ENCODE measurements at regions not wholly inside any gene's neighbourhood (a gene's known extent, or its start where the extent isn't known, plus 50 kb on each side); places are given as distances from the start of the nearest gene placed in this dataset.
A peak's percentile ranks its signal among the peaks of the same experiment; 100 is the strongest.

DNA sequence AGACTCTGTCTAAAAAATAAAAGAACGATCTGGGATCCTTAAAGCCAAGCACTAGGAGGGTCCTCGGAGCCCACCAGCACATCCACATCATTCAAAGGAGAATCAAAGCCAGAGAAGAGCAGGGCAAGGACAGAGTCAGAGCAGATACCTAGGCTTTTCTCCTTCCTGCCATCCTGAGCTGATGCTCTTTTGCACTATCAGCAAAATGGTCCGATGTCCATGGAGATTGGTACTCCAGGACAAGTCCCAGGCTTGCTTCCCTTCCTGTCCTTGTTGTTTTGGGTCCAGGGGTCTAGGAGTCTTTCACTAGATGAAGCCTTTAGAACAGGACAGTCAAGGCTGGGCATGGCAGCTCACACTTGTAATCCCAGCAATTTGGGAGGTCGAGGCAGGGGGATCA lies 58.0 kb upstream of the ELN start:
- H2AFZ ChIP-seq (replicated peaks; ENCODE audit: low read length, poor library complexity): no peak overlapping the region
- in situ Hi-C loops (cut with MboI; ENCODE audit: low sequenced_read_pairs) (no loop called here), dilution Hi-C loops (cut with HindIII; ENCODE audit: low sequenced_read_pairs, unreplicated experiment) (no loop called here), intact Hi-C loops (cut with micrococcal nuclease) (no loop called here)
- DNase-seq (no peak), ATAC-seq (ENCODE audit: low read depth) (no peak)
- no peak overlapping the region for H3K4me3 ChIP-seq (ENCODE audit: insufficient read depth, low read depth, low read length)
- no peak overlapping the region for H2BK20ac ChIP-seq (ENCODE audit: low read depth, low read length)
- ChIA-PET POLR2A (ENCODE audit: unreplicated experiment) (no interaction called here), CTCF (no interaction called here)
- H3K4me2 ChIP-seq (ENCODE audit: low read depth, low read length): no peak overlapping the region
- H3K9ac ChIP-seq (ENCODE audit: low read depth, low read length): no peak overlapping the region
- no peak overlapping the region for H2BK120ac ChIP-seq (ENCODE audit: low read depth, low read length)
- H3K36me3 ChIP-seq (ENCODE audit: control insufficient read depth, insufficient read depth, low read length): no peaks in the 10 kb centered on the region
- no peak overlapping the region for H3K27ac ChIP-seq (ENCODE audit: insufficient read depth, low read length)
- WGBS, 2 experiments (ENCODE audit: extremely low coverage in 2 of 2, insufficient read length in 1 of 2): 71% methylated on average over 1 of the region's 4 CpGs; no CpG with 5 or more reads in 1 of the 2 experiments
- no peak overlapping the region for H4K8ac ChIP-seq (ENCODE audit: low read depth in 2 of 2, low read length in 2 of 2)
- H3K27me3 ChIP-seq (ENCODE audit: control insufficient read depth, insufficient read depth, low read length): no peaks in the 10 kb centered on the region
- H2BK5ac ChIP-seq (ENCODE audit: low read depth, low read length, poor library complexity, severe bottlenecking): no peak overlapping the region
- H2AK5ac ChIP-seq (ENCODE audit: low read depth, low read length): no peak overlapping the region
- H3K4ac ChIP-seq (ENCODE audit: low read depth, low read length): no peak overlapping the region
- no peaks in the 10 kb centered on the region for H4K20me1 ChIP-seq (ENCODE audit: insufficient read depth, low read length)
- H3K56ac ChIP-seq (ENCODE audit: extremely low read depth, insufficient read depth, low read length): no peak overlapping the region
- H3K18ac ChIP-seq (ENCODE audit: low read depth, low read length): no peak overlapping the region
- TF ChIP-seq NFE2L2 (IDR thresholded peaks at IDR 0.05; ENCODE audit: low read depth, low read length): no peak
- no peak for TF ChIP-seq MAZ (IDR thresholded peaks at IDR 0.05; ENCODE audit: borderline replicate concordance, low read depth, low read length)
- peak; percentile 76 for TF ChIP-seq MAFK (IDR thresholded peaks at IDR 0.05; ENCODE audit: low read depth, low read length)
- TF ChIP-seq FOS (IDR thresholded peaks at IDR 0.05; ENCODE audit: low read depth, low read length): no peak
- TF ChIP-seq CHD1 (IDR thresholded peaks at IDR 0.05; ENCODE audit: low read depth, low read length): no peak
- H2AK9ac ChIP-seq (replicated peaks; ENCODE audit: low read depth, low read length, poor library complexity): no peak overlapping the region
- no peaks in the 10 kb centered on the region for H3K9me1 ChIP-seq (ENCODE audit: insufficient read depth, low read length)
- H3K4me1 ChIP-seq (ENCODE audit: control insufficient read depth, insufficient read depth, low read length): peaks cover 3% of the 10 kb centered on the region
- H3K79me1 ChIP-seq (ENCODE audit: low read depth in 1 of 2, low read length in 2 of 2): no peaks in the 10 kb centered on the region
- 0 out of 2 replicates have a peak, but pooled peaks cover 2% of the 10 kb centered on the region for H3K9me3 ChIP-seq (ENCODE audit: control insufficient read depth, insufficient read depth, low read length)
- no TSS peak for BruUV-seq (replicated peaks)
- H4K91ac ChIP-seq (ENCODE audit: insufficient read depth, low read depth, low read length): no peak overlapping the region
- no peak overlapping the region for H4K5ac ChIP-seq (ENCODE audit: low read depth, low read length)
- no peak overlapping the region for H2BK15ac ChIP-seq (ENCODE audit: low read depth, low read length)
- no peak overlapping the region for H3K14ac ChIP-seq (replicated peaks; ENCODE audit: low read depth, low read length)
- H3K23ac ChIP-seq (ENCODE audit: low read depth, low read length): no peak overlapping the region

Measured in IMR-90 (cell line).